Skeletal muscle cell (primary cell): ENCODE measurements at regions not wholly inside any gene's neighbourhood (a gene's known extent, or its start where the extent isn't known, plus 50 kb on each side); places are given as distances from the start of the nearest gene placed in this dataset.

Experiments
- DNase-seq: peaks from one replicate; pipeline ENCODE4 v3.0.0-alpha.2; 2010; ENCODE audit warnings: low read depth
- H3K4me3 ChIP-seq: 2 replicates; pipeline ENCODE4 v1.5.1; 2011; ENCODE audit warnings: low read depth, mild to moderate bottlenecking, control low read depth, low read length, moderate library complexity

DNA sequence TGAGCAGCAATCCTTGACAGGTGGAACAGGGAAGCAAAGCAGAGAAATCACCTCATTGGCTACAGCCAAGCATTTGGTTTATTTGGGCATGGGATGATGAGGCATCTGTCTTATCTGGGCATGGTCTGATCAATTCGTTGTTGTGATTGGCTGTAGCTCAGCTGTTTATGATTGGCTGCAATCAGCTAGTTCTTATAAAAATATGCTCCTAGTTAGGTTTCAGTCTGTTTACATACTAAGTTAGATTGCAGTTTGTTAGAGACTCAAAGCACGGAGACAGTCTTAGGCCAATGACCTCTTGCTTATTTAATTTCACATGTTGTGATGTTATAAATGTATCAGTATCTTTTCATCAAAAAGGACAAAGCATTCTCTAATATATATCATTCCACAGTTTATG lies 312.0 kb downstream of the PDGFC start:
- H3K4me3 ChIP-seq: no peak overlapping the region
- no peak for DNase-seq

DNA sequence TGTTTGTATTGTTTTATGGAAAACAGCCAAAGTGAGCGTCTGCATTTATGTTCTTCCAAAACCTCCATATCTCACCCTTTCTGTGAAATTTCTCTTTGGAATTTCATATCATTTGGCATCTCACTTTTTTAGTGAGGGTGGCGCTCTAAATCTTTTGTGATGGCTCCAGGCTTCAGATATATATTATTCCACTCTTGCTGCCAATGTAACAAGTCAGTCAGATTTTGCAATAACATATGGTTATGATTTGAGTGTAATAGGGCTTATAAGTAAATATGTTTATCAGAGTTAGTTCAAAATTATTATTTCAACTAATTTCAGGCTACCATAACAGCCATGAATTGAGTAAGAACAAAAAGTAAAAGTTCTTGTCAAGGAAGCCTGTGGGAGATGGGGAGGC lies 314.7 kb downstream of the PDGFC start:
- no peak overlapping the region for H3K4me3 ChIP-seq

DNA sequence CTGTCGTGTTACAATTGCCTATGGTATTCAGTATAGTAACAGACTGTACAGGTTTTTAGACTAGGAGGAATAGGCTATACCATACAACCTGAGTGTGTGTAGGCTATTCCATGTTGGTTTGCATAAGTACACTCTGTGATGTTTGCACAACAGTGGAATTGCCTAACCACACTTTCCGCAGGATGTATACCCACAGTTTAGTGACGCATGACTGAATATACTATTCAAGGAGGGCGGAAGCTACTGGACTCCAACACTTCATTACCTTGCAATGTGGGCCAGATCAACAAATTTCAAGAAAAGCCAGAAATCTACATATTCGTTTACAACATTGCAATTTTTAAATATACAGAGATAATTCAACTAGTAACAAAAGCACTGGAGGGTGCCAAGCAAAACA lies 317.2 kb downstream of the PDGFC start:
- DNase-seq: no peak
- no peak overlapping the region for H3K4me3 ChIP-seq

More for the DNA sequence above, 314.7 kb downstream of the PDGFC start:
- DNase-seq: no peak

DNA sequence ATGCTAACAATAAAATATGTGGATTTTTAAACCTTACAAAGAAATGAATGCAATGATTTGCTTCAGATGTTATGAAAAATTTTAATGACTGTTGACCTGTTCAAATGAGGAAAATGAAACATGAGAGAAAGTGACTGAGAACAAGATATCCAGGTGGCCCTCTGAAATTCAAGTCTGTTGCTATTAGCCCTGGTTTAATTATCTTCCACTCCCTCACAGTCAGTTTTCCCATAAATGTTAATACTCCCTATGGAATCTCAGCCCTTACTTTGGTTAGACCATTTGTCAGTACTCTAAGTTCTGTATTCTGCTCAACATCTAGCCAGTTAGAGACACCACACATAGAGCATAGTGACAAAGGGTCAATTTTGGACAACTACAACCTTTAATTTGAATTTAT lies 327.8 kb downstream of the PDGFC start:
- H3K4me3 ChIP-seq: no peak overlapping the region
- DNase-seq: no peak

DNA sequence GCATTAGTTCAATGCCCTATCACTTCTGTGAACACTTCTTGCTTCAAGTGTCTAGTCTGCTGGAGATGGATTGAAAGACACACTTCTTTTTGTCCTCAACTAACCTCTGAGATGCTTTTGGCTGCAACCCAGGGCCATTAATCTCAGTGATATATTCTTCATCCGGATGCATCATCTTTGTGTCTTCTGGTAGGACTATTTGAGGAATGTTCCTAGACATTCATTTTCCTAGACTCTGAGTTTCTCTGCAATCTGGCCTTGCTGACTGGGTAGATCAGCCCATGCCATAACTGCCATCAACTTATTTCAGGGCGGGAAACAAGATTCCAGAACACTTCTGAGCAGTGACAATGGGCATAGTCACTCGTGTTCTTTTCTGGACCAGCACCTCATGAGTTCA lies 329.4 kb downstream of the PDGFC start:
- no peak overlapping the region for H3K4me3 ChIP-seq
- DNase-seq: no peak

DNA sequence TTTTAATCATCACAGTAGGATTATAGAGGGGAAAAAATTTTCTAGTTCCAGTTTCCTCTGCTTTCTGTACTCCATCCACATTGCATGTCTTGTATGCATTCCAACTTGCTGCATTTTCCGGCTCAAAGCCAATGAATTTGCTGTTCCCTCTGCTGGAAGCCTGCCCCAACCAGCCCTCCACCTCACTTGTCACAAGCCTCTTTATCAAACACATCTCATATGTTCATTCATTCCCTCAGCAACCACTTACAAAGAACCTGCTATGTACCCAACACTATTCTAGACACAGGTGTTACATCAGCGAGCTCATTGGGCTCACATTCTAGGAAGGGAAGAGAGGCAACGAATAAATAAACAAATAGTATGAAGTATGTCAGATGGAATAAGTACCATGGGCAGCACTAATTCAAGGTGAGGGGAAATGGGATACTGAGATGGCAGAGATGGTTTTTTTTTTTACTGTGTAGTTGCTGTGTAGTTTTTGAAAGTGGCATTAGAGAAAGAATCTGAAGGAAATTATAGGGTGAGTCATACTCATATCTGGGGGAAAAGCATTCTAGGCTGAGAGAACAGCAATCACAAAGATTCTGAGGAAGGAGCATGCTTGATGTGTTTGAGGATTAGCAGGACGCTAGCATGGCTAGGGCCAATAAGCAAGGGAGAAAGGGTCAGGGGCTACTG lies 332.5 kb downstream of the PDGFC start:
- DNase-seq: peak; percentile 42
- H3K4me3 ChIP-seq: no peak overlapping the region

DNA sequence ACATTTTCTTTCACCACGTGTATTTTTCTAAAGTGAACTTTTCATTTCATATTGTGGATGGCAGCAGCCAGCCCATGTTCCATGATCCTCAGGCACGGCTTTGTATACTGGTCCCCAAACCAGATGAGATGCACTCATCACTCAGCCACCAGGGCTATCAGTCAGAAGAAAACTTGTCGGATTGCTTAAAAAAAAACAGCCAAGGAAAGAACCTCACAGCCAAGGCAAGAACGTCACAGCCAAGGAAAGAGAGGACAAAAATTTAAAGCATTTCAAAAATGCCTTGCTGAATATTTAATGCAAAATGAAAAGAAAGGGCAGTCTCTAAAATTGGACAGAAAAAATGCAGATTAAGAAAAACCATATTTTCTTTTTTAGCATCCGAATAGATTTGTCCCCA lies 333.3 kb downstream of the PDGFC start:
- DNase-seq: no peak
- H3K4me3 ChIP-seq: no peak overlapping the region

DNA sequence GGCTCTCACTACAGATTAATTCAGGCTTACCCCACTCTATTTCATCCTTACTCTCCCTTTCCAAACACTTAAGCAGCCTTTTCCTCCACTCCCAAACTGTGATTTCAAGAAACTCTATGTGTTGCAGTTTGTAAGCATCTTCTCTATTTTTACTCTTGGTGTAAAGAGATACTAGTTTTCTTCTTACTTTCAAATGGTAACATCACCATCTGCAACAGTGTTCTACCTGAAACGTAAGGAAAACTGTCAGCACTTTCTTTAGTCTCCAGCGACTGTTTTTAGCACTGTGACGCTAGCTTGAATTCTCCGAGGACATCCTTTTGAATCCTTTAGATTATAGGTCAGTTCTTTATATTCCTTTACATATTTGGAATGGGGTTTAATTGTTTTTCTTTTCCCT lies 335.2 kb downstream of the PDGFC start:
- DNase-seq: no peak
- no peak overlapping the region for H3K4me3 ChIP-seq

DNA sequence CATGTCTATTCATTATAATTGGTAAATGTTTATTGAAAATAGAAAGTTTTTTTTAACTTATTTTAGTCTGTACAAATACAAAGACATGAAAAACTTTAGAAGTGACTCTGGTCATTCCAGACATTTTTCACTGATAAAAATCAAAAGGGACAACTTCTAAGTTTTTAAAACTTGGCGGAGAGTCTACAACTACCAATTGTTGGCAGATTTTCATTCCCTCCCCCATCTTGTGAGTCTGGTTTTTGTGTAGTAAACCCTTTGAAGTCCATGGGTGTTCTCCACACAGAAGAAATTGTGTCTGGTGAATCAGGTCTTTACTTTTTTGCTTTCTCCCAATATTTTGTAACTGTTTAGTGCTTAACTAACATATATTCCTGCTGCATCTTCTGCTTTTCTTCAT lies 336.5 kb downstream of the PDGFC start:
- no peak overlapping the region for H3K4me3 ChIP-seq
- no peak for DNase-seq

DNA sequence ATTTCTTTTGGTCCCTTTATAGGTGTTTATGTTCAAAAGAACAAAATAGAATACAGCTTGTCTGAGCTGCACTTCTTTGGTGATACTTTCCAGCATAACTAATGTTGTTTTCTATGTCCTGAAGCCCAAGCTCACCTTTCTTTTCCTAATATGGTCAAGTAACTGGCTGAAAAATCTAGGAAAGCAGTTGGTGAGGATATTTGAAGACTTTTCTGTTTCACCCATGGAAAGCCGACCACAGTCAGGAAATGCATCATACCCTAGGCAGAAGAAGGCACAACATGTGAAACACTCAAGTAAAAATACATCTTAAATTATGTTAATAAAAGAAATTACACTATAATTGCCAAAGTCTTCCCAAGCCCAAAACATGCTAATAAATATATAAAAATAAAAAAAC lies 337.0 kb downstream of the PDGFC start:
- no peak for DNase-seq
- no peak overlapping the region for H3K4me3 ChIP-seq

DNA sequence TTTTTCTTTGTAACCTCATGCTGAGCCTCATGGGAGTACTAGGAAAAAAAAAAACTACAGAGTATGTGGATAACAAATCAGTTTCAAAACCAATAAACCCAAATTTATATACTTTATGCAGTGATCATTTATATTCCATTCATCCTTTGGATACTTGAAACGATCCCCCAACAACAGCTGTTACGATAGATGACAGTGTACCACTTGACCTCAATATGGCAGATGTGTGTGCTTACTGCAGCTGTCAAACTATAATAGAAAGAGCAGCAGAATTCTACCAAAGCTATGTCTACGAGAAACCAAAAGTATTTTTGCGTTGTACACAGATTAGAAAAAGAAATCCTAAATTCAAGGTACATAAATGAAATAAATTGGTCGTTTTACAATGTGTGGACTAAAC lies 337.8 kb downstream of the PDGFC start:
- H3K4me3 ChIP-seq: no peak overlapping the region
- no peak for DNase-seq

DNA sequence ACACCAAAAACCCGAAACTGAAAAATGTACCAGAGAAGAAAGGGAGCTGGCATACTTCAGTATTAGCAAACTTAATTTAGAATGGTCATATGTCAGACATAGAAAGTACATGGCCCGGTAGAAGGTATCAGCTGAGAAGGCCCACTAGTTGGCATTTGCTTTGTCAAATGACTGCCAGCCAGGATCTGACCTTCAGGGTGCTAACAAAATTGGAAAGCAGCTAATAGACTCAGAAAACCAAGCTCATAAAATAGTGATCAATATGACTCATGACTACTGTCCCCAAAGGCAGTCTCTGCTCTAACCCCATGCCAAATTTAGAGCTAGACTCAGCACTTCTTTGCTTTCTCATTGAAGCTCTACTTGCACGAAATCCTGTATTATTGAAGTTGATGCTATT lies 342.7 kb downstream of the PDGFC start:
- no peak for DNase-seq
- H3K4me3 ChIP-seq: no peak overlapping the region

DNA sequence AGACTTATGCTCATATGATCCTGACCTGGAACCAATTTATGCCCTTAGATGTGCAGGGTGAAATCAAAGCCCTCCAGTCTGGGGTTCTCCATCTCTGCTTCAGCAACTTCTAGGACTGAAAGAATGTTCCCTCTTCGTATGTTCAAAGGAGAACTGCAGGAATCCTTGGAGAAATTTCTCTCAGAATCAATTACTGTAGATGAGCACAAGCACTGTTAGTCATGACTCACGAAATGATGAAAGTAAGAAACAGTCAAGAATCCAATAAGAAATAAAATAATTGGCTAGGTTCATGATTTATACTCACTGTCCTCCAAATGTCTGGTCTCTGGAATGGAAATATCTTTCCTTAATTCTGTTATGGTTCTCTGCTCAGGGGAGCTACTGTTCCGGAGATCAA lies 348.2 kb downstream of the PDGFC start:
- H3K4me3 ChIP-seq: no peak overlapping the region
- no peak for DNase-seq

DNA sequence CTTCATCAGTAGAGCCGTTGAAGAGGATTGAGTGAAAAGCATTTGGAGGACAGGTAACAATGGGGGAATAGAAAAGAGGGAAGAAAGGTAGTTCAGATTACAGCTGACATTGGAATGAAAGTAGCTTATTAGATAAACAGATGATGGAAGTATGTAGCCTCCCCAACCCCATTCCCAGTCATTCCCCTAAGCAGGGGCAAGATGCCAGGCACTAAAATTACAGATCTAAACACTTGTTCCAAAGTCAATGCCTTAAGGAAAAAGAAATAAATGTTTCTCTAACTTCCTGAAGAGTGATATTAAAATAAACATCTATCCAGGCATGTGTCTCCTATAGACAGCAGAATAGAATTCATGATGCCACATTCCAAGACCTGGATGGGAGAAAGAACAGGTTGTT lies 350.8 kb downstream of the PDGFC start:
- no peak overlapping the region for H3K4me3 ChIP-seq
- DNase-seq: no peak

DNA sequence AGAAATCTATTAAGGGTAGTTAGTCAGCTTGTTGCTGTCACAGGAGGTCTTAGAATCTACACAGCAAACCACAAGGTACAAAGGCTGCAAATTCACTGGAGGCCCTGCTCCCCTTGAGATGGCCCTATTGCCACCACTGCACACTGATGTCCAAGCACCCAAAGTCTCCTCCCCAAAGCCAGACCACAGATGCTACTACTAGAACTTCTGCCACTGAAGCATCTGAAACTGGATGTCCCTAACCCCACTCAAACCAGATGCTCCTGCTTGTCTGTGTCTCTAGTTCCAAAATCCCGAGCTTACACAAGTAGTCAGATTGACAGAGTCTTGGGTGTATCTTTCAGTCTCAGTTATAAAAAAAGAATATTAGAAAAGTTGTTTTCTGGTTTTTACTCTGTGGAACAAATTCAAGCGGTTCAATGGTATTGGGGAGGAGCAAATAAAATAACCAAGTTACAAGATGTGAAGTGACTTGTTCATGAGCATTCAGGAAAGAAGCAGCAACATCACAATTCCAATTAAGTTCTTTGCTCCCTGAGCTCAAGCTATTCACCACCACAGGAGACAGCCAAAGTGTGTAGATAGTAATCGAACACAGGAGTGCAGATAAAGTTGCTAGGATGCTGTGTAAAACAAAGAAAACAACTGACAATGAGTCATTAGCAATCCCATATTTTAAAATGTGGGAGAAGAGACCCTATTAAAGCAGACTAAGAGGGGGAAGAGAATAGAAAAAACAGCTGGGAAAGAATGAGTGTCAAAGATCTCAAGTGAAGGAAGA lies 352.3 kb downstream of the PDGFC start:
- H3K4me3 ChIP-seq: no peak overlapping the region
- no peak for DNase-seq

DNA sequence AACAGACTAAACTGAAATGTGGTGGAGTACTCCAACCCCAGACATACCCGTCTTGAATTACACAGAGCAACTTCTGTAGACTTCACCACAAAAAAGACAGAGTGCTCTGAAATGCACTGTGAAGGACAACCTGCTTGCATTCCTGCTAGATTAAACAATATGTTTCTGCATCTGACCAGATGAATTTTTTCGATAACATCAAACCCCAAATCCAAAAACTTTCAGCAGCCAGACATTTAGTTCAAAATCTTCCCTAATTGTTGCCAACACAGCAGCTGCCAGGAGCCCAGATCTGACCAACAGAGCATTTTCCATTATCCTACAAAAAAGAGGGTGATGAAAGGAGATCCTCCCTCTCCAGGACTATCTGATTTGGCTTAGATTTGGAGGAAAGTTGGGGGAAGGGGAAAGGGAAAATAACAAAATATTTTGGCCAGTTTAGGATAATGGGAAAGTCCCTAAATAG lies 356.5 kb downstream of the PDGFC start:
- DNase-seq: peak; percentile 90
- no peak overlapping the region for H3K4me3 ChIP-seq

DNA sequence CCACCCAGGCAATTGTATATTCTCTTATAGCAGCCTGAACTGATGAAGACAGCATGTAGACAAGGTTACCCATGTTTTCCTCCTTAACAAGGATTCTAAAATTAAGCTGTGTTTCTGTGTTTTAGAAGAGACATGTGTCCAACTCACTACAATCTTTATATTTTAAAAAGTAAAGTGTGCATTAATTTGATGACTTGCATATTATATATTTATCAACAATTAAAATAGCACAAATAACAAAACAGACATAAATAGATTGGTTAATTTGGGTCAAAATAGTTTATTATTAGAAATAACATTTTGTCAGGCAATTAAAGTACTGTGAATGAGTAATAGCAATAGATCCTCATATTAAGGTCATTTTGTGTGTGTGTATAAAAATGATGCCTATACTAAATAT lies 357.1 kb downstream of the PDGFC start:
- DNase-seq: no peak
- H3K4me3 ChIP-seq: no peak overlapping the region

DNA sequence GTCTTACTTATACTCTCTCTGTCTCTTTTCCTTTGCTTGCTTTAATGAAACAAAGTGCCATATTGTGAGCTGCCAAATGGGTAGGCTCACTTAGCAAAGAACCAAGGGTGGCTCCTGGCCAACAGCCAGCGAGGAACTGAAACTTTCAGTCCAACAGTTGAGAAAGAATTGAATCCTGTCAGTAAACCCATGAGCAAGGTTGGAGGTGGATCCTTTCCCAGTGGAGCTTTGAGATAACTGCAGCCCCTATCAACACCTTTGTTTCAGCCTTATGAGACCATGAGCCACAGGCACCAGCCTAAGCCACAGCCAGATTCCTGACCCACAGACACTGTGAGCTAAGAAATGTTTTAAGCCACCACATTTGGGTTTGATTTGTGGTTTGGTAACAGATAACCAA lies 362.2 kb downstream of the PDGFC start:
- DNase-seq: no peak
- H3K4me3 ChIP-seq: no peak overlapping the region

DNA sequence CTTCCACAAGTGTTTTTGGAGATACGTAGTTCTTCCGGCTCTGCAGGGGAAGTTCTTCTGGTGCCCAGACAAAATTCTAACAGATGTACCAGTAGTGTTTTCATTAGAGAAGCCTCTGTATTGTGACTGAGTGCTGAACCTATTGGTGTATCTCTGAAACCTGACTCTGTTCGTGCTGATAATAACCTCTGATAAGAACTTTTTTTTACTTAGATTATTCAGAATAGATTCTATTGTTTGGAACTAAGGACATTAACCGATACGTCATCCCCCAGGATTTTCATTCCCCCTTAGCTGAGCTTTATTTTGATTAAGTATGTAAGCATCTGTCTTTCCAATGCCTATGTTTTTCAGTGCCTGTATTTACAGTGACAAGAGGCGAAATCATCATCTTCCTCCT lies 362.9 kb downstream of the PDGFC start:
- no peak overlapping the region for H3K4me3 ChIP-seq
- DNase-seq: no peak

DNA sequence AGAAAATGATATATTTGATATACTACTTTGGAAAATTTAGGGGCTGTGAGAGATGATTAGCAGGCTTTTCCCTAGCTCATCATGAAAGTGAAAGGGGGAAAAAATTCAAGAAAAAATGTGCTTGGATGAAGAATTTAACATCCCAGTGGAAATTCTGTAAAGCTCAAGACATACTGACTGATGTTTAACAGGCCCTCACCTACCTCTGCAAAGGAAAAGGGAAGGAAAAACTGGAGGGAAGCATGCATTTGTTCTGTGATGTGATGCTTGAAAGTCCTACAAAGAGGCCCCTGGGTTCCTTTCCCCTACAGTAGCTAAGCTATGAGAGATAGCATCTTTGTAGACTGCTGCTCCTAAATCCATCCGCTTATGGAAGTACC lies 364.1 kb downstream of the PDGFC start:
- no peak overlapping the region for H3K4me3 ChIP-seq
- DNase-seq: no peak
